HEK293T (cell line): ENCODE measurements at regions not wholly inside any gene's neighbourhood (a gene's known extent, or its start where the extent isn't known, plus 50 kb on each side); places are given as distances from the start of the nearest gene placed in this dataset.
"Not testable (repeated sequence)": the region's sequence is repeated elsewhere in the genome, so short reads cannot be mapped to it uniquely, and the experiment has no call there.

ENCODE experiments used
- CTCF ChIA-PET: fragments of 350-600 bp; formaldehyde crosslinking; extraction: SDS; loops from one replicate; lab custom pipeline; 2021; ENCODE audit warnings: antibody characterized with exemption, inconsistent platforms; lab: Yijun Ruan, JAX
- POLR2A ChIA-PET: fragments of 350-600 bp; formaldehyde crosslinking; extraction: SDS; loops from one replicate; lab custom pipeline; 2020; ENCODE audit warnings: antibody characterized with exemption, inconsistent platforms; lab: Yijun Ruan, JAX
- DNase-seq: peaks from one replicate; pipeline ENCODE4 v3.0.0; 2012; ENCODE audit warnings: mixed read lengths; ENCODE audit errors: extremely low spot score
- ARNT ChIP-seq: fragments of 450-650 bp; IDR thresholded peaks from 2 replicates; pipeline ENCODE4 v1.6.1; 2017; ENCODE audit warnings: mild to moderate bottlenecking
- BHLHE40 ChIP-seq: fragments of 450-650 bp; IDR thresholded peaks from 2 replicates; pipeline ENCODE4 v1.6.1; 2016; ENCODE audit warnings: mild to moderate bottlenecking, moderate library complexity, borderline replicate concordance
- CTBP1 ChIP-seq: fragments of 450-650 bp; IDR thresholded peaks from 2 replicates; pipeline ENCODE4 v1.6.1; 2016; ENCODE audit warnings: borderline replicate concordance
- ELF4 ChIP-seq: fragments of 450-650 bp; IDR thresholded peaks from 2 replicates; pipeline ENCODE4 v1.6.1; 2017; ENCODE audit warnings: antibody characterized with exemption
- FOXA1 ChIP-seq: fragments of 450-650 bp; IDR thresholded peaks from 2 replicates; pipeline ENCODE4 v1.6.1; 2016; ENCODE audit warnings: mild to moderate bottlenecking
- FOXK2 ChIP-seq: fragments of 450-650 bp; IDR thresholded peaks from 2 replicates; pipeline ENCODE4 v1.6.1; 2016; ENCODE audit warnings: mild to moderate bottlenecking
- FOXM1 ChIP-seq: fragments of 450-650 bp; IDR thresholded peaks from 2 replicates; pipeline ENCODE4 v1.6.1; 2017; ENCODE audit warnings: mild to moderate bottlenecking, borderline replicate concordance
- HDGF ChIP-seq: fragments of 450-650 bp; IDR thresholded peaks from 2 replicates; pipeline ENCODE4 v1.6.1; 2017; ENCODE audit warnings: antibody characterized with exemption, borderline replicate concordance
- L3MBTL2 ChIP-seq: fragments of 450-650 bp; conservative IDR thresholded peaks from 2 replicates; pipeline ENCODE4 v1.6.1; 2016; ENCODE audit warnings: mild to moderate bottlenecking
- LEF1 ChIP-seq: fragments of 450-650 bp; IDR thresholded peaks from 2 replicates; pipeline ENCODE4 v1.6.1; 2017; ENCODE audit warnings: mild to moderate bottlenecking, borderline replicate concordance
- NFRKB ChIP-seq: fragments of 450-650 bp; IDR thresholded peaks from 2 replicates; pipeline ENCODE4 v1.6.1; 2016; ENCODE audit warnings: mild to moderate bottlenecking, moderate library complexity
- PKNOX1 ChIP-seq: fragments of 450-650 bp; IDR thresholded peaks from 2 replicates; pipeline ENCODE4 v1.6.1; 2016
- SP1 ChIP-seq: fragments of 450-650 bp; IDR thresholded peaks from 2 replicates; pipeline ENCODE4 v1.6.1; 2017
- SUZ12 ChIP-seq: fragments of 450-650 bp; IDR thresholded peaks from 2 replicates; pipeline ENCODE4 v1.6.1; 2016; ENCODE audit warnings: mild to moderate bottlenecking
- TARDBP ChIP-seq: fragments of 450-650 bp; IDR thresholded peaks from 2 replicates; pipeline ENCODE4 v1.6.1; 2016
- ZNF384 ChIP-seq: fragments of 450-650 bp; IDR thresholded peaks from 2 replicates; pipeline ENCODE4 v1.6.1; 2016

- no peak for DNase-seq
- TF ChIP-seq CTBP1 (no peak), FOXK2 (no peak), SP1 (no peak), L3MBTL2 (no peak), NFRKB (no peak), TARDBP (no peak), ARNT (no peak), BHLHE40 (no peak), FOXA1 (no peak), PKNOX1 (no peak), ELF4 (no peak), SUZ12 (no peak), LEF1 (no peak), ZNF384 (no peak), FOXM1 (no peak), HDGF (no peak)
- ChIA-PET CTCF (no interaction called here), POLR2A (no interaction called here)
These were observed 62.8 kb upstream of the USP25 start for GRCh38 chr21:15667010-15667409.

GRCh38 chr21:15667819-15668218 is 62.0 kb upstream of the USP25 start:
- no peak for DNase-seq
- CTCF ChIA-PET: no interaction called here

GRCh38 chr21:15669247-15669646 is 60.5 kb upstream of the USP25 start:
- DNase-seq: no peak
- TF ChIP-seq ARNT: no peak
- no peak for TF ChIP-seq PKNOX1
- no peak for TF ChIP-seq HDGF
- TF ChIP-seq SUZ12: no peak
- TF ChIP-seq ZNF384: no peak
- no peak for TF ChIP-seq LEF1
- no peak for TF ChIP-seq ELF4
- TF ChIP-seq FOXK2: no peak
- TF ChIP-seq BHLHE40: no peak
- no peak for TF ChIP-seq NFRKB
- no peak for TF ChIP-seq L3MBTL2
- no peak for TF ChIP-seq FOXA1
- TF ChIP-seq SP1: no peak
- TF ChIP-seq TARDBP: no peak
- TF ChIP-seq FOXM1: no peak
- TF ChIP-seq CTBP1: no peak
- ChIA-PET CTCF (no interaction called here), POLR2A (no interaction called here)

More at GRCh38 chr21:15667819-15668218, 62.0 kb upstream of the USP25 start:
- POLR2A ChIA-PET: no interaction called here
- TF ChIP-seq BHLHE40 (no peak), FOXM1 (no peak), PKNOX1 (no peak), ARNT (no peak), HDGF (no peak), L3MBTL2 (no peak), ELF4 (no peak), FOXK2 (no peak)

GRCh38 chr21:15671188-15671587 is 58.6 kb upstream of the USP25 start:
- POLR2A ChIA-PET: no interaction called here
- TF ChIP-seq SP1: no peak
- no peak for TF ChIP-seq ARNT
- no peak for TF ChIP-seq SUZ12
- TF ChIP-seq FOXK2: no peak
- TF ChIP-seq CTBP1: no peak
- TF ChIP-seq NFRKB: no peak
- no peak for TF ChIP-seq FOXM1
- no peak for TF ChIP-seq FOXA1
- no peak for TF ChIP-seq TARDBP
- TF ChIP-seq HDGF: no peak
- CTCF ChIA-PET: no interaction called here
- DNase-seq: no peak

GRCh38 chr21:15672578-15672977 is 57.2 kb upstream of the USP25 start:
- POLR2A ChIA-PET, CTCF ChIA-PET, DNase-seq: not testable (repeated sequence)

- no peak for DNase-seq
- ChIA-PET CTCF (no interaction called here), POLR2A (no interaction called here)
- TF ChIP-seq L3MBTL2: no peak
- TF ChIP-seq FOXA1: no peak
- TF ChIP-seq PKNOX1: no peak
- no peak for TF ChIP-seq FOXM1
- TF ChIP-seq SP1: no peak
- TF ChIP-seq FOXK2: no peak
- TF ChIP-seq LEF1: no peak
- TF ChIP-seq BHLHE40: no peak
These were observed 52.8 kb upstream of the USP25 start for GRCh38 chr21:15676935-15677334.

- no peak for DNase-seq
- CTCF ChIA-PET: no interaction called here
These were observed 50.2 kb upstream of the USP25 start for GRCh38 chr21:15679630-15680029.

More at GRCh38 chr21:15679630-15680029, 50.2 kb upstream of the USP25 start:
- POLR2A ChIA-PET: no interaction called here
- no peak for TF ChIP-seq BHLHE40
- peak; percentile 79 for TF ChIP-seq ZNF384
